ENCODE measurements at regions not wholly inside any gene's neighbourhood (a gene's known extent, or its start where the extent isn't known, plus 50 kb on each side); places are given as distances from the start of the nearest gene placed in this dataset.

- H3K9me3 ChIP-seq (ENCODE audit: low read length), result no peaks in the 10 kb centered on the region
- H3K36me3 ChIP-seq (ENCODE audit: insufficient read depth, low read length), result peaks cover 24% of the 10 kb centered on the region
- no peak overlapping the region for H3K4me3 ChIP-seq (ENCODE audit: low read length)
- no peaks in the 10 kb centered on the region for H3K27me3 ChIP-seq (ENCODE audit: insufficient read depth, low read length)
- no peak overlapping the region for H2AFZ ChIP-seq (ENCODE audit: low read depth, low read length)
- peaks cover 4% of the 10 kb centered on the region for H3K4me1 ChIP-seq (ENCODE audit: insufficient read depth, low read length)
Measured at GRCh38 chr3:159898147-159898546, 90.5 kb upstream of the IL12A start.

- no peak overlapping the region for H2AFZ ChIP-seq (ENCODE audit: low read depth, low read length)
- H3K4me3 ChIP-seq (ENCODE audit: low read length), result no peak overlapping the region
- peaks cover 17% of the 10 kb centered on the region for H3K36me3 ChIP-seq (ENCODE audit: insufficient read depth, low read length)
- no peaks in the 10 kb centered on the region for H3K9me3 ChIP-seq (ENCODE audit: low read length)
- H3K4me1 ChIP-seq (ENCODE audit: insufficient read depth, low read length), result peaks cover 4% of the 10 kb centered on the region
- no peaks in the 10 kb centered on the region for H3K27me3 ChIP-seq (ENCODE audit: insufficient read depth, low read length)
Measured at GRCh38 chr3:159899166-159899565, 89.5 kb upstream of the IL12A start.

GRCh38 chr3:159902546-159903314 is 85.9 kb upstream of the IL12A start:
- Histone ChIP-seq H3K36me3 (ENCODE audit: insufficient read depth, low read length) (no peaks in the 10 kb centered on the region), H3K9me3 (ENCODE audit: low read length) (no peaks in the 10 kb centered on the region), H2AFZ (ENCODE audit: low read depth, low read length) (no peak overlapping the region), H3K4me3 (ENCODE audit: low read length) (no peak overlapping the region), H3K4me1 (ENCODE audit: insufficient read depth, low read length) (peaks cover 4% of the 10 kb centered on the region), H3K27me3 (ENCODE audit: insufficient read depth, low read length) (no peaks in the 10 kb centered on the region)

GRCh38 chr3:159904455-159904854 is 84.2 kb upstream of the IL12A start:
- peaks cover 4% of the 10 kb centered on the region for H3K4me1 ChIP-seq (ENCODE audit: insufficient read depth, low read length)

GRCh38 chr3:159904911-159905310 is 83.7 kb upstream of the IL12A start:
- no peaks in the 10 kb centered on the region for H3K9me3 ChIP-seq (ENCODE audit: low read length)
- H3K4me3 ChIP-seq (ENCODE audit: low read length), result no peak overlapping the region
- peaks cover 4% of the 10 kb centered on the region for H3K4me1 ChIP-seq (ENCODE audit: insufficient read depth, low read length)
- no peaks in the 10 kb centered on the region for H3K36me3 ChIP-seq (ENCODE audit: insufficient read depth, low read length)
- H3K27me3 ChIP-seq (ENCODE audit: insufficient read depth, low read length), result no peaks in the 10 kb centered on the region
- no peak overlapping the region for H2AFZ ChIP-seq (ENCODE audit: low read depth, low read length)

More at GRCh38 chr3:159904455-159904854, 84.2 kb upstream of the IL12A start:
- Histone ChIP-seq H3K4me3 (ENCODE audit: low read length) (no peak overlapping the region), H3K27me3 (ENCODE audit: insufficient read depth, low read length) (no peaks in the 10 kb centered on the region), H2AFZ (ENCODE audit: low read depth, low read length) (no peak overlapping the region), H3K36me3 (ENCODE audit: insufficient read depth, low read length) (no peaks in the 10 kb centered on the region), H3K9me3 (ENCODE audit: low read length) (no peaks in the 10 kb centered on the region)

GRCh38 chr3:159907828-159908227 is 80.8 kb upstream of the IL12A start:
- H3K4me1 ChIP-seq (ENCODE audit: insufficient read depth, low read length), result no peaks in the 10 kb centered on the region
- no peaks in the 10 kb centered on the region for H3K36me3 ChIP-seq (ENCODE audit: insufficient read depth, low read length)
- H3K9me3 ChIP-seq (ENCODE audit: low read length), result no peaks in the 10 kb centered on the region
- no peak overlapping the region for H2AFZ ChIP-seq (ENCODE audit: low read depth, low read length)
- no peak overlapping the region for H3K4me3 ChIP-seq (ENCODE audit: low read length)
- H3K27me3 ChIP-seq (ENCODE audit: insufficient read depth, low read length), result no peaks in the 10 kb centered on the region

GRCh38 chr3:159910991-159911663 is 77.5 kb upstream of the IL12A start:
- Histone ChIP-seq H3K9me3 (ENCODE audit: low read length) (no peaks in the 10 kb centered on the region), H3K4me1 (ENCODE audit: insufficient read depth, low read length) (no peaks in the 10 kb centered on the region), H3K4me3 (ENCODE audit: low read length) (no peak overlapping the region), H3K36me3 (ENCODE audit: insufficient read depth, low read length) (no peaks in the 10 kb centered on the region), H2AFZ (ENCODE audit: low read depth, low read length) (no peak overlapping the region), H3K27me3 (ENCODE audit: insufficient read depth, low read length) (no peaks in the 10 kb centered on the region)

GRCh38 chr3:159911664-159912037 is 77.0 kb upstream of the IL12A start:
- Histone ChIP-seq H3K4me1 (ENCODE audit: insufficient read depth, low read length) (no peaks in the 10 kb centered on the region), H3K4me3 (ENCODE audit: low read length) (no peak overlapping the region), H3K27me3 (ENCODE audit: insufficient read depth, low read length) (no peaks in the 10 kb centered on the region), H3K9me3 (ENCODE audit: low read length) (no peaks in the 10 kb centered on the region), H2AFZ (ENCODE audit: low read depth, low read length) (no peak overlapping the region), H3K36me3 (ENCODE audit: insufficient read depth, low read length) (no peaks in the 10 kb centered on the region)

GRCh38 chr3:159913712-159914414 is 74.8 kb upstream of the IL12A start:
- H3K4me1 ChIP-seq (ENCODE audit: insufficient read depth, low read length), result no peaks in the 10 kb centered on the region
- H3K27me3 ChIP-seq (ENCODE audit: insufficient read depth, low read length), result no peaks in the 10 kb centered on the region
- no peaks in the 10 kb centered on the region for H3K9me3 ChIP-seq (ENCODE audit: low read length)
- no peak overlapping the region for H2AFZ ChIP-seq (ENCODE audit: low read depth, low read length)
- H3K4me3 ChIP-seq (ENCODE audit: low read length), result no peak overlapping the region
- H3K36me3 ChIP-seq (ENCODE audit: insufficient read depth, low read length), result no peaks in the 10 kb centered on the region

GRCh38 chr3:159914426-159914825 is 74.2 kb upstream of the IL12A start:
- no peaks in the 10 kb centered on the region for H3K4me1 ChIP-seq (ENCODE audit: insufficient read depth, low read length)
- H3K36me3 ChIP-seq (ENCODE audit: insufficient read depth, low read length), result no peaks in the 10 kb centered on the region
- H3K27me3 ChIP-seq (ENCODE audit: insufficient read depth, low read length), result no peaks in the 10 kb centered on the region
- no peak overlapping the region for H3K4me3 ChIP-seq (ENCODE audit: low read length)
- H3K9me3 ChIP-seq (ENCODE audit: low read length), result no peaks in the 10 kb centered on the region
- no peak overlapping the region for H2AFZ ChIP-seq (ENCODE audit: low read depth, low read length)

- Histone ChIP-seq H3K4me1 (ENCODE audit: insufficient read depth, low read length) (no peaks in the 10 kb centered on the region), H3K4me3 (ENCODE audit: low read length) (no peak overlapping the region), H3K36me3 (ENCODE audit: insufficient read depth, low read length) (no peaks in the 10 kb centered on the region), H3K27me3 (ENCODE audit: insufficient read depth, low read length) (no peaks in the 10 kb centered on the region), H3K9me3 (ENCODE audit: low read length) (no peaks in the 10 kb centered on the region), H2AFZ (ENCODE audit: low read depth, low read length) (no peak overlapping the region)
Measured at GRCh38 chr3:159916052-159916451, 72.6 kb upstream of the IL12A start.

- Histone ChIP-seq H3K4me1 (ENCODE audit: insufficient read depth, low read length) (no peaks in the 10 kb centered on the region), H2AFZ (ENCODE audit: low read depth, low read length) (no peak overlapping the region), H3K9me3 (ENCODE audit: low read length) (no peaks in the 10 kb centered on the region), H3K36me3 (ENCODE audit: insufficient read depth, low read length) (no peaks in the 10 kb centered on the region), H3K4me3 (ENCODE audit: low read length) (no peak overlapping the region), H3K27me3 (ENCODE audit: insufficient read depth, low read length) (no peaks in the 10 kb centered on the region)
Measured at GRCh38 chr3:159917141-159917540, 71.5 kb upstream of the IL12A start.

- no peaks in the 10 kb centered on the region for H3K4me1 ChIP-seq (ENCODE audit: insufficient read depth, low read length)
- H3K4me3 ChIP-seq (ENCODE audit: low read length), result no peak overlapping the region
- no peaks in the 10 kb centered on the region for H3K27me3 ChIP-seq (ENCODE audit: insufficient read depth, low read length)
- H2AFZ ChIP-seq (ENCODE audit: low read depth, low read length), result no peak overlapping the region
- no peaks in the 10 kb centered on the region for H3K9me3 ChIP-seq (ENCODE audit: low read length)
- no peaks in the 10 kb centered on the region for H3K36me3 ChIP-seq (ENCODE audit: insufficient read depth, low read length)
Measured at GRCh38 chr3:159919873-159920272, 68.8 kb upstream of the IL12A start.

Data from neuron (in vitro differentiated cells).